IMR-90 (cell line): ENCODE measurements at regions not wholly inside any gene's neighbourhood (a gene's known extent, or its start where the extent isn't known, plus 50 kb on each side); places are given as distances from the start of the nearest gene placed in this dataset.

Source experiments
- ATAC-seq: fragments of 200-7000 bp; cut with Tn5 transposase; 2 replicates; pipeline ENCODE4 v1.9.1; 2020; ENCODE audit warnings: low read depth, mild to moderate bottlenecking, moderate library complexity
- BruUV-seq: library from RNA; stranded (reverse); fragments of 400-500 nt; replicated peaks from 2 replicates; lab custom pipeline; 2021; lab: Mats Ljungman, UMichigan
- CTCF ChIA-PET: fragments of 300-600 bp; formaldehyde crosslinking; extraction: SDS; loops from one replicate; lab custom pipeline; 2021; ENCODE audit warnings: antibody characterized with exemption; lab: Yijun Ruan, JAX
- POLR2A ChIA-PET: fragments of 300-600 bp; sonication (Branson Sonifier 250); formaldehyde crosslinking; loops from one replicate; lab custom pipeline; 2022; ENCODE audit warnings: antibody characterized with exemption; ENCODE audit not compliant: unreplicated experiment; lab: Charles Lee
- DNase-seq: peaks from one replicate; pipeline ENCODE4 v3.0.0; 2013
- H2AFZ ChIP-seq: replicated peaks from 2 replicates; pipeline ENCODE3; 2013; ENCODE audit warnings: low read length, mild to moderate bottlenecking; ENCODE audit not compliant: poor library complexity
- H2AK5ac ChIP-seq: 2 replicates; pipeline ENCODE4 v1.6.1; 2013; ENCODE audit warnings: low read depth, low read length, inconsistent platforms
- H2AK9ac ChIP-seq: replicated peaks from 2 replicates; pipeline ENCODE3; 2013; ENCODE audit warnings: mild to moderate bottlenecking, low read depth, low read length, moderate library complexity; ENCODE audit not compliant: poor library complexity
- H2BK120ac ChIP-seq: 2 replicates; pipeline ENCODE4 v1.6.1; 2013; ENCODE audit warnings: low read depth, low read length, inconsistent platforms
- H2BK15ac ChIP-seq: 3 replicates; pipeline ENCODE4 v1.6.1; 2013; ENCODE audit warnings: low read depth, low read length, inconsistent platforms
- H2BK20ac ChIP-seq: 2 replicates; pipeline ENCODE4 v1.6.1; 2013; ENCODE audit warnings: low read depth, mild to moderate bottlenecking, inconsistent platforms, low read length, moderate library complexity
- H2BK5ac ChIP-seq: 2 replicates; pipeline ENCODE4 v1.6.1; 2013; ENCODE audit warnings: mild to moderate bottlenecking, low read depth, low read length, inconsistent platforms; ENCODE audit not compliant: poor library complexity, severe bottlenecking
- H3K14ac ChIP-seq: replicated peaks from 2 replicates; pipeline ENCODE4 v1.6.1; 2013; ENCODE audit warnings: low read depth, low read length, inconsistent platforms
- H3K18ac ChIP-seq: 2 replicates; pipeline ENCODE4 v1.6.1; 2013; ENCODE audit warnings: low read depth, low read length, control low read depth
- H3K23ac ChIP-seq: 2 replicates; pipeline ENCODE4 v1.6.1; 2013; ENCODE audit warnings: low read depth, low read length, inconsistent platforms
- H3K27ac ChIP-seq: 2 replicates; pipeline ENCODE4 v1.5.1; 2013; ENCODE audit warnings: mild to moderate bottlenecking, control low read depth, low read length; ENCODE audit not compliant: insufficient read depth
- H3K27me3 ChIP-seq: 2 replicates; pipeline ENCODE4 v1.6.1; 2013; ENCODE audit warnings: low read length; ENCODE audit not compliant: control insufficient read depth, insufficient read depth
- H3K36me3 ChIP-seq: 2 replicates; pipeline ENCODE4 v1.6.1; 2013; ENCODE audit warnings: low read length, mixed read lengths; ENCODE audit not compliant: control insufficient read depth, insufficient read depth
- H3K4ac ChIP-seq: 2 replicates; pipeline ENCODE4 v1.6.1; 2013; ENCODE audit warnings: low read depth, low read length, inconsistent platforms
- H3K4me1 ChIP-seq: 2 replicates; pipeline ENCODE4 v1.6.1; 2013; ENCODE audit warnings: low read length, mixed read lengths; ENCODE audit not compliant: control insufficient read depth, insufficient read depth
- H3K4me2 ChIP-seq: 2 replicates; pipeline ENCODE4 v1.6.1; 2013; ENCODE audit warnings: low read depth, mild to moderate bottlenecking, control low read depth, low read length, moderate library complexity
- H3K4me3 ChIP-seq: 2 replicates; pipeline ENCODE4 v1.5.1; 2013; ENCODE audit warnings: low read depth, mild to moderate bottlenecking, control low read depth, low read length, moderate library complexity; ENCODE audit not compliant: insufficient read depth
- H3K56ac ChIP-seq: 2 replicates; pipeline ENCODE4 v1.6.1; 2013; ENCODE audit warnings: low read length, inconsistent platforms; ENCODE audit not compliant: insufficient read depth; ENCODE audit errors: extremely low read depth
- H3K79me1 ChIP-seq, 2 experiments: 2 replicates each; pipeline ENCODE4 v1.6.1; 2013; ENCODE audit warnings: low read length in 2 of 2, inconsistent platforms in 1 of 2, low read depth in 1 of 2
- H3K9ac ChIP-seq: 2 replicates; pipeline ENCODE4 v1.6.1; 2013; ENCODE audit warnings: low read depth, low read length, control low read depth
- H3K9me1 ChIP-seq: 2 replicates; pipeline ENCODE4 v1.6.1; 2013; ENCODE audit warnings: low read length, inconsistent platforms; ENCODE audit not compliant: insufficient read depth
- H3K9me3 ChIP-seq: 2 replicates; pipeline ENCODE4 v1.6.1; 2013; ENCODE audit warnings: low read length; ENCODE audit not compliant: control insufficient read depth, insufficient read depth
- H4K20me1 ChIP-seq: 2 replicates; pipeline ENCODE4 v1.6.1; 2013; ENCODE audit warnings: low read length, inconsistent platforms; ENCODE audit not compliant: insufficient read depth
- H4K5ac ChIP-seq: 2 replicates; pipeline ENCODE4 v1.6.1; 2013; ENCODE audit warnings: mild to moderate bottlenecking, low read depth, low read length, control low read depth
- H4K8ac ChIP-seq, 2 experiments: 2 replicates each; pipeline ENCODE4 v1.6.1; 2013; ENCODE audit warnings: low read depth in 2 of 2, low read length in 2 of 2, control low read depth in 1 of 2, inconsistent platforms in 1 of 2
- H4K91ac ChIP-seq: 2 replicates; pipeline ENCODE4 v1.6.1; 2013; ENCODE audit warnings: low read depth, low read length, inconsistent platforms; ENCODE audit not compliant: insufficient read depth
- FOS ChIP-seq: fragments of 150-350 bp; IDR thresholded peaks from 2 replicates; pipeline ENCODE4 v1.6.1; 2016; ENCODE audit warnings: low read depth, low read length
- RAD21 ChIP-seq: IDR thresholded peaks from 2 replicates; pipeline ENCODE4 v1.6.1; 2012; ENCODE audit warnings: low read length, improper control_type of control experiment
- RFX5 ChIP-seq: IDR thresholded peaks from 2 replicates; pipeline ENCODE4 v1.8.0; 2012; ENCODE audit warnings: low read depth, mild to moderate bottlenecking, low read length, moderate library complexity
- SMC3 ChIP-seq: fragments of 150-350 bp; IDR thresholded peaks from 2 replicates; pipeline ENCODE4 v1.6.1; 2016; ENCODE audit warnings: low read depth, mild to moderate bottlenecking, antibody characterized with exemption, low read length, moderate library complexity
- WGBS, 2 experiments: methylation state at CpG; one replicate each; pipeline versions ENCODE4 v1.1.5 to v1.1.7; 2013; ENCODE audit warnings: missing lambda C conversion rate in 2 of 2; ENCODE audit not compliant: insufficient read length in 1 of 2; ENCODE audit errors: extremely low coverage in 2 of 2; 5-methylcytosine and 5-hydroxymethylcytosine counted together
- dilution Hi-C: fragments of 300-500 bp; cut with HindIII; formaldehyde crosslinking; loops from one replicate; pipeline ENCODE4 v1.14.3; 2018; ENCODE audit warnings: low sequenced_read_pairs; ENCODE audit not compliant: unreplicated experiment
- in situ Hi-C: fragments of 300-500 bp; cut with MboI; formaldehyde crosslinking; loops from 3 replicates; pipeline ENCODE4 v1.14.3; 2019; ENCODE audit warnings: low sequenced_read_pairs, inconsistent platforms, mixed read lengths
- intact Hi-C: fragments of 100-400 bp; cut with micrococcal nuclease; formaldehyde crosslinking; loops from 2 replicates; pipeline ENCODE4 v1.10.0; 2022

GRCh38 chr12:97639702-97640101 lies 177.1 kb downstream of the RMST start:
- Histone ChIP-seq H3K27me3 (no peaks in the 10 kb centered on the region), H2AK9ac (no peak overlapping the region), H3K9me3 (0 out of 2 replicates have a peak, but pooled peaks cover 6% of the 10 kb centered on the region), H3K18ac (no peak overlapping the region), H2AK5ac (no peak overlapping the region), H4K5ac (no peak overlapping the region), H2BK15ac (no peak overlapping the region), H4K8ac (no peak overlapping the region), H3K9ac (no peak overlapping the region), H4K91ac (no peak overlapping the region), H3K14ac (no peak overlapping the region), H2BK120ac (no peak overlapping the region), H2BK20ac (no peak overlapping the region), H3K9me1 (no peaks in the 10 kb centered on the region), H3K79me1 (no peaks in the 10 kb centered on the region), H3K4me3 (no peak overlapping the region), H3K56ac (no peak overlapping the region), H4K20me1 (no peaks in the 10 kb centered on the region), H3K36me3 (no peaks in the 10 kb centered on the region), H2BK5ac (no peak overlapping the region), H3K27ac (no peak overlapping the region), H3K4me1 (no peaks in the 10 kb centered on the region), H3K4ac (no peak overlapping the region), H2AFZ (no peak overlapping the region), H3K23ac (no peak overlapping the region), H3K4me2 (no peak overlapping the region)
- intact Hi-C loops = no loop called here
- ChIA-PET CTCF (no interaction called here), POLR2A (no interaction called here)
- ATAC-seq (no peak), DNase-seq (no peak)
- in situ Hi-C loops = no loop called here
- no CpG with 5 or more reads among the region's 1 CpG for WGBS, 2 experiments
- dilution Hi-C loops = no loop called here
- no peak for TF ChIP-seq RAD21
- TF ChIP-seq SMC3 = no peak
- no peak for TF ChIP-seq FOS
- no peak for TF ChIP-seq RFX5
- BruUV-seq = no TSS peak
